Stimulated activated CD4-positive, alpha-beta T cell treated with anti-CD3 and anti-CD28 coated beads, Interleukin-12 subunit alpha, Interleukin-12 subunit beta, amount 100 ng/mL, for 24 hours (primary cell): ENCODE measurements at regions not wholly inside any gene's neighbourhood (a gene's known extent, or its start where the extent isn't known, plus 50 kb on each side); places are given as distances from the start of the nearest gene placed in this dataset.

Source experiments
- DNase-seq, 2 experiments: peaks; one replicate each; pipeline ENCODE4 v3.0.0-alpha.2; 2020; ENCODE audit warnings: low read depth in 2 of 2

GRCh38 chr16:52650318-52650717 is 103.4 kb upstream of the TOX3 start:
- DNase-seq: no peak

DNA sequence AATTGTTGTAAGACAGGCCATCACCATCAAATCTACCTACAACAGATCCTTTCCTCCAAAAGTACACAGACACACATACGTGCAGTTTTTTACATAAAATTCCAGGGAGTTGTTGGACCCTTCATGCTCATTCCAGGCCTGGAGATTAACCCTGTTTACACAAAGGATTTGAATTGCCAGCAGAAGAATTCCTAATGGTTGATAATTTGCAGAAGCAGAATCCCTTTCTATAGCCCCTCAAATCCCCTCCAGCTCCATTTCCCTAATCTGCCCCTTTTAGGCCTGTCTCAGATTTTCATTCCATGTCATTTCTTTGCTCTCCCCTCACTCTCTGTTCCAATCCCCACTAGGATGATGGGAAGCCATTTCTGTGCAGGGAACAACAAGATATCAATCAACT is 102.9 kb upstream of the TOX3 start:
- no peak for DNase-seq

DNA sequence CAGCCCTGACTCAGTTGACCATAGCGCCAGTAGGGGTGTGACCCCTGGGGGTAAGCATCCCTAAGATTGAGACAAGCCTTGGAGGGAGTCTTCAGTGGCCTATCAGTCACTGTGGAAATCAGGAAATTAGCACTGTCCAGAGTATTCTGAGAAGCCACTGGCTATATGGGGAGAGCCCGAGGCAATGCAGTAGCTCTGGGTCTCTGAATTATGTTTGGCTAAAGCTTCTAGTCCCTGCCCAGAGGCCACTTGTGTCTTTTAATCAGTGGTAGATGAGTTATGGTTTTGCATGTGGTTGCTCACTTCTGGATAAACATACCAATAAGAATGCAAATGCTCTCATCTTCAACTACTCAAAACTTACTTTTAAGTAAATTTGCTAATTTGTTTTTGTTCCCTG is 100.6 kb upstream of the TOX3 start:
- no peak for DNase-seq

GRCh38 chr16:52643006-52643405 is 96.1 kb upstream of the TOX3 start:
- DNase-seq: no peak

- DNase-seq: no peak
Measured at GRCh38 chr16:52634528-52634927, 87.6 kb upstream of the TOX3 start.

- DNase-seq: no peak
Measured at GRCh38 chr16:52634104-52634503, 87.2 kb upstream of the TOX3 start.

DNA sequence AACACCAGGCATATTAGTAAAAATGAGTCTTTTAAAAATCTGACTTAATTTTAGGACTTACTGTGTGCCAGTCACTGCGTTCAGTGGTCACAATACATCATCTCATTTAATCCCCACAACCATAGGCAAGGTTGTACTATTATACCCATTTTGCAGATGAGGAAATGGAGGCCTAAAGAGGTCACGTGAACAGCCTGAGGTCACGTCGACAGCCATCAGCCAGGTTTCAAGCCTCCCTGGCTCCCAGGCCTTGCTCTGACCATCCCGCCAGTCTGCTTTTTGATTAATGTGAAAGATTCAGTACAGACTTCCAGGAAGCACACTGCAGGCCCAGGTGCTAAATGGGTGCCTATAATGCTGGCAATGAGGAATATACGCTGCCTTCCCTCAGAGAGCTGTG is 86.3 kb upstream of the TOX3 start:
- DNase-seq: no peak

DNA sequence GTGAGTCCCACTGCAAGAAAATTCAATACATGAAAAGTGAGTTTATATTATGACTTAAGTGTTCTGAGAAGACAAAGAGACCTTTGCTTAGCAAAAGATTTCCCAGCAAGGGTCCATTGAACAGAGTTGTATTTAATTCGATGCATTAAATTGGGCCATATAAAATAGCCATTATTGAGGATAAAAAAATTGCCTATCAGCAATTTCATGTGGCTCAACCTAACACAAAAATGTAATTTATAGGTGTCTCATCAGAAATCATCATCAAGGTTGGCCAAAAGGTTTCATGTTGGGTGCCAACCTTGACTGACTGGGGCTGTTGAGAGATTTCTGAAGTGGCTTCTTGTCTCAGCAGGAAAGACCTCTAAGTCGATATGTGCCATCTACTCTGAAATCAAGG is 84.8 kb upstream of the TOX3 start:
- no peak for DNase-seq

GRCh38 chr16:52630711-52631110 is 83.8 kb upstream of the TOX3 start:
- DNase-seq: no peak

DNA sequence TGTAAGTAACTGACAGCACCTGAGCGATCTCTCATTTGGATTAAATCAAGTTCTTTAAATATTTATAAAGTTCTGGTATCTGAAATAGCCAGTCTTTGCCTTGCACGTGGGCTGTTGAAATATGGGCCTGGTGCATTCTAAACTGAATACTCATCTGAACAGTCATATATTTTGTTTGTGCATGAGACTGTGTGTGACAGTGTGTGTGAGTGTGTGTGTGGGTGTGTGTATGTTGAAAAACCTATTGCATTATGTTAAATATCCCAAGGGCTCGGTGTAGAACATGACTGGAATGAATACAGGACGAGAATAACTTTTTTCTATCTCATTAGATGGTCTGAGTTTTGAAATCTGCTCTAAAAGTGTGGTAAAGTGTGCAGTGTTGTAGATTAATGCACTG is 82.4 kb upstream of the TOX3 start:
- DNase-seq: no peak

GRCh38 chr16:52624891-52625290 is 77.9 kb upstream of the TOX3 start:
- DNase-seq: no peak

GRCh38 chr16:52621651-52622050 is 74.7 kb upstream of the TOX3 start:
- DNase-seq: no peak

- DNase-seq: no peak
Measured at GRCh38 chr16:52618753-52619497, 72.0 kb upstream of the TOX3 start.

DNA sequence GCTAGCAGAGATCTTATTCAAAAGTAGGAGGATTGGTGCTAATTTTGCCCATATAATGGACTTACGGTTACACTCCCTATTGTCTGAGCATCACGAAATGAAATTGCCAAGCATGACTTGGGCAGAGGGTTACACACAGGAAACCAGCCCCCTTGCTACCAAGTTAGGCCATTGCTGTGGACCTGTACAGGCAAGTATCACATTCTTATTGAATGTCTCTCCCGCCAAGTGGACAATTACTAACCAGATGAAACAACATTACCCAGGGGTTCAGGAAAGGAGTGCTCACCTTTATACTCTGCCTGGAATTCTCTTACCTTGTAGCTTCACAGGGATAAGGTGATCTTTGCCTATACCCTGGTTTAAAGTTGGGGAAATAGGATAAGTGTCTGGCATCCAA is 70.6 kb upstream of the TOX3 start:
- DNase-seq: no peak

DNA sequence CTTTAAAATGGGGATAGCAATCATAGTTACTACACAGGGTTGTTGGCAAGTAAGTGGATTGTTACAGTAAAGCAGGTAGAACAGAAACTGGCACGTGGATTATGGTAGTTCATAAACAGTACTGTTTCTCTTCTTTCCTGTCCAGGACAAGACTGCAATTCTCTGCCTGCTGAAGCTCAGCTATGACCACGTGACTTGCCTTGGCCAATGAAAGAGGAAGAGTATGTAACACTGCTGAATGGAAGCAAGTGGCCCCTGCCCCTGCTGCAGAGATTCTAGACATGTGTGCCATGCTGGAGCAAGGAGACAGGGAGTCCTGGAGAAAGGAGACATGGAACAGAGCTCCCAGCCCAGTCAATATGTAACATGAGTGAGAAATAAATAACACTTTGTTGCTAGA is 66.6 kb upstream of the TOX3 start:
- no peak for DNase-seq

- DNase-seq: no peak
Measured at GRCh38 chr16:52611817-52612673, 65.1 kb upstream of the TOX3 start.

DNA sequence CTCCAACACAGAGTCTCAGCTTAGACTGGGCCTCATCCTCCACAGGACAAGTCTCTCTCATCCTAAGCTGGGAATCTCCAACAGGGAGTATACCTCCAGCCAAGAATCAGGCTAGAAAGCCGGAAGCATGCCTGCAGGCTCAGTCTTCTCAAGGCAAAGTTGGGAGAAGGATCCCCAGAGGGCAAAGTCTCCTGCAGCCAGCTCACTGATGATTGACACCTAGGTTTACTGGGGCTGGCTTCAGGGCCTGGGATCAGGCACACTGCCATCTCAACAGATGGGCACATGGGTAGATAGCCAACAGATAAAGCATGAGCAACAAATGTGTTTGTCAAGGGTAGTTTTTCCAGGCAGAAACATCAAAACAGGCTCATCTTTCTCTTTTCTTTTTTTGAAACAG is 56.1 kb upstream of the TOX3 start:
- no peak for DNase-seq

GRCh38 chr16:52597772-52598483 is 51.0 kb upstream of the TOX3 start:
- no peak for DNase-seq

DNA sequence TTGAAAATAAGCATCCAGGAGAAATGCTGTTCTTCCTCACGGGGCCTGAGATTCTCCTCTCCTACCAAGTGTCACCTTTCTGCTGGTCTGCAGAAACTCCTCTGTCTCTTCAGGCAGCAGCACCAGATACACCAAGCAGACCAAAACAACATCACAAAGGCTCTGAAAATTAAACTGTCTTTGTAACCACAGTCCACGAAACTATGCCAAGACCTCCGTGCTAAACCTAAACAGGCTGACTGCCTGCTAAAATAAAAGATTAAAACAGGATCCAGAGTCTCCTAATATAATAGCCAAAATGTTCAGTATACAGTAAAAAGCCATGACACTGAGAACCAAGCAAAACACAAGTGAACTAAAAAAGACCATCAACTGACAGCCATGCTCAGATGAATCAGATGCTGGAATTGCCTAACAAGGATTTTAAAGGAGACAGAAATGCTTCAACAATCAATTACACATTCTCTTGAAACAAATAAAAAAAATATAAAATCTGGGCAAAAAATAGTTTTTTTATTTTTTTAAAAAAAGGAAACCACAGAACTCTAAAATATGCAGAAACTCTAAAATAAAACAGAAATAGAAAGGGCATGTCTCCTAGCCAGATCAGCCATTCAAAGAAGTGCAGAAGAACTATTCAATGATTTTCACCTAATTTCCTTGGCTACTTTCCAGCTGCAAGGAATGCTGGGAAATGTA is 50.3 kb upstream of the TOX3 start:
- DNase-seq: no peak
